ENCODE measurements at regions not wholly inside any gene's neighbourhood (a gene's known extent, or its start where the extent isn't known, plus 50 kb on each side); places are given as distances from the start of the nearest gene placed in this dataset.
"Not testable (repeated sequence)": the region's sequence is repeated elsewhere in the genome, so short reads cannot be mapped to it uniquely, and the experiment has no call there.

DNA sequence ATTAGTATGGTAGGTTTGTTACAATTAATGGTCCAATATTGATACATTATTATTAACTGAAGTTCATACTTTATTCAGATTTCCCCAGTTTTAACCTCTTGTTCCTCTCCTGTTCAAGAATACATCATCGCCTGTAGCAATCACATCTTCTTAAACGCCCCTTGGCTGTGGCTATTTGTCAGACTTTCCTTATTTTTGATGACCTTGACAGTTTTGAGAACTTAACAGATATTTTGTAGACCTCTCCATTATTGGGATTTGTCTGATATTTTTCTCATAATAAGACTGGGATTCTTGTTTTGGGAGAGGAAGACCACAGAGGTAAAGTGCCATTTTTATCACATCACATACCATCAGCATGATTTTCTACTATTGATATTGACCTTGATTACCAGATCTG, 112.3 kb upstream of the MARCHF11 start:
- H3K4me1 ChIP-seq (ENCODE audit: insufficient read depth, low read length, severe bottlenecking), result no peaks in the 10 kb centered on the region
- H3K36me3 ChIP-seq (ENCODE audit: insufficient read depth, low read length), result no peaks in the 10 kb centered on the region
- H3F3A ChIP-seq (ENCODE audit: insufficient read depth, low read length), result no peaks in the 10 kb centered on the region
- H3K27ac ChIP-seq (ENCODE audit: low read depth, low read length, poor library complexity, severe bottlenecking), result no peak overlapping the region
- no peak overlapping the region for H3K4me3 ChIP-seq (ENCODE audit: low read depth, low read length, poor library complexity, severe bottlenecking)
- H3K9me2 ChIP-seq (ENCODE audit: low read depth, low read length), result no peaks in the 10 kb centered on the region
- H3K79me2 ChIP-seq (ENCODE audit: insufficient read depth, low read length), result no peaks in the 10 kb centered on the region
- no peaks in the 10 kb centered on the region for H3K27me3 ChIP-seq (ENCODE audit: insufficient read depth, low read length)
- 0 out of 2 replicates have a peak, but pooled peaks cover 1% of the 10 kb centered on the region for H3K9me3 ChIP-seq (ENCODE audit: low read length)
- H2AFZ ChIP-seq (ENCODE audit: low read length), result no peak overlapping the region
- H4K20me1 ChIP-seq (ENCODE audit: insufficient read depth, low read length), result no peaks in the 10 kb centered on the region
- no peak overlapping the region for H3K9ac ChIP-seq (ENCODE audit: low read length)
- TF ChIP-seq CTCF (IDR thresholded peaks at IDR 0.05; ENCODE audit: low read length), result no peak
- no peak for TF ChIP-seq EZH2 (IDR thresholded peaks at IDR 0.05; ENCODE audit: borderline replicate concordance, low read length)
- H3K4me2 ChIP-seq (ENCODE audit: low read length), result no peak overlapping the region

DNA sequence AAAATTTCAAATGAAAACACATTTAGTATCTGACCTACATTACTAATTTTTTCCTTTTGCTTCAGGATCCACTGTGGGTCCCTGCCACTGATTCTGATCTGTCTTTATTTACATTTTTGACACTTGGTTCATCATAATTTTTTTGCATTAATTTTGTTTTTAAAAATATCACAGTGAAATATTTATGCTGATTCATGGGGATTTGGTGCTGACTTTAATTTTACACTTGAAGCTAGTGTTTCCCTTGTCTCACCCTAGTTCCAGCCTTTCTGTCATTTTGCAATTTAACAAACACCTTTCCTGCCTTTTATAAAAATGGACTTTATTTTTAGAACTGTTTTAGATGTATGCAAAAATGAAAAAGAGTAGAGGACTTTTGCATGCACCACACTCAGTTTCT, 111.9 kb upstream of the MARCHF11 start:
- Histone ChIP-seq H3K36me3 (ENCODE audit: insufficient read depth, low read length) (no peaks in the 10 kb centered on the region), H3K4me3 (ENCODE audit: low read depth, low read length, poor library complexity, severe bottlenecking) (no peak overlapping the region), H3K9ac (ENCODE audit: low read length) (no peak overlapping the region), H3K4me2 (ENCODE audit: low read length) (no peak overlapping the region), H3K27me3 (ENCODE audit: insufficient read depth, low read length) (no peaks in the 10 kb centered on the region), H3K27ac (ENCODE audit: low read depth, low read length, poor library complexity, severe bottlenecking) (no peak overlapping the region), H3F3A (ENCODE audit: insufficient read depth, low read length) (no peaks in the 10 kb centered on the region), H3K4me1 (ENCODE audit: insufficient read depth, low read length, severe bottlenecking) (no peaks in the 10 kb centered on the region), H2AFZ (ENCODE audit: low read length) (no peak overlapping the region), H3K9me2 (ENCODE audit: low read depth, low read length) (no peaks in the 10 kb centered on the region), H4K20me1 (ENCODE audit: insufficient read depth, low read length) (no peaks in the 10 kb centered on the region), H3K9me3 (ENCODE audit: low read length) (no peaks in the 10 kb centered on the region), H3K79me2 (ENCODE audit: insufficient read depth, low read length) (no peaks in the 10 kb centered on the region)
- no peak for TF ChIP-seq CTCF (IDR thresholded peaks at IDR 0.05; ENCODE audit: low read length)
- TF ChIP-seq EZH2 (IDR thresholded peaks at IDR 0.05; ENCODE audit: borderline replicate concordance, low read length), result no peak

DNA sequence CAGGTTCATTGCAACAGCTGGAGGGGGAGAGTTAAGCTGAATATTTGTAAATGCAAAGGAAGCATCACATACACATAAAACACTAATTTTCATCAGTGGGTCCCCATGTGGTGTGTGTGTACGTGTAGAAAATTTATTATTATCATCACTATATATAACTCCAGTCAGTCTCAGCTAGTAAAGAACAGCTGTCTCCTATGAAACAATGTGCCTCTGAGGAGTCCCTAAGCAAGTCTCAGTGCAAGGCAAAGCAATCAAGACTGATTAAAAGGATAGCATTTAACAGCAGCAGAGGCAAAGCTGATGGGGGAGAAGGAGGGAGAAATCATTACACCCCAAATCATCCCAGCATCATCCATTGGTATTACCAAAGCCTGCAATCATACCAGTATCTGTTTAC, 104.2 kb upstream of the MARCHF11 start:
- Histone ChIP-seq H4K20me1 (ENCODE audit: insufficient read depth, low read length) (no peaks in the 10 kb centered on the region), H3K4me3 (ENCODE audit: low read depth, low read length, poor library complexity, severe bottlenecking) (no peak overlapping the region), H2AFZ (ENCODE audit: low read length) (no peak overlapping the region), H3K9me2 (ENCODE audit: low read depth, low read length) (no peaks in the 10 kb centered on the region), H3K4me2 (ENCODE audit: low read length) (no peak overlapping the region), H3K4me1 (ENCODE audit: insufficient read depth, low read length, severe bottlenecking) (no peaks in the 10 kb centered on the region), H3K36me3 (ENCODE audit: insufficient read depth, low read length) (no peaks in the 10 kb centered on the region), H3K27me3 (ENCODE audit: insufficient read depth, low read length) (no peaks in the 10 kb centered on the region), H3K9me3 (ENCODE audit: low read length) (no peaks in the 10 kb centered on the region), H3F3A (ENCODE audit: insufficient read depth, low read length) (no peaks in the 10 kb centered on the region), H3K9ac (ENCODE audit: low read length) (no peak overlapping the region), H3K79me2 (ENCODE audit: insufficient read depth, low read length) (no peaks in the 10 kb centered on the region), H3K27ac (ENCODE audit: low read depth, low read length, poor library complexity, severe bottlenecking) (no peak overlapping the region)
- TF ChIP-seq CTCF (IDR thresholded peaks at IDR 0.05; ENCODE audit: low read length) (no peak), EZH2 (IDR thresholded peaks at IDR 0.05; ENCODE audit: borderline replicate concordance, low read length) (no peak)

GRCh38 chr5:16276859-16277258, 97.3 kb upstream of the MARCHF11 start:
- not testable (repeated sequence) for H3K9me2 ChIP-seq (ENCODE audit: low read depth, low read length); H2AFZ ChIP-seq (ENCODE audit: low read length); H3K4me1 ChIP-seq (ENCODE audit: insufficient read depth, low read length, severe bottlenecking); H3K4me3 ChIP-seq (ENCODE audit: low read depth, low read length, poor library complexity, severe bottlenecking); H3K27me3 ChIP-seq (ENCODE audit: insufficient read depth, low read length); H3K27ac ChIP-seq (ENCODE audit: low read depth, low read length, poor library complexity, severe bottlenecking); H3K79me2 ChIP-seq (ENCODE audit: insufficient read depth, low read length); H3F3A ChIP-seq (ENCODE audit: insufficient read depth, low read length); H3K9me3 ChIP-seq (ENCODE audit: low read length); H3K36me3 ChIP-seq (ENCODE audit: insufficient read depth, low read length); H3K4me2 ChIP-seq (ENCODE audit: low read length); H4K20me1 ChIP-seq (ENCODE audit: insufficient read depth, low read length); H3K9ac ChIP-seq (ENCODE audit: low read length)
